ENCODE measurements at regions not wholly inside any gene's neighbourhood (a gene's known extent, or its start where the extent isn't known, plus 50 kb on each side); places are given as distances from the start of the nearest gene placed in this dataset.

DNA sequence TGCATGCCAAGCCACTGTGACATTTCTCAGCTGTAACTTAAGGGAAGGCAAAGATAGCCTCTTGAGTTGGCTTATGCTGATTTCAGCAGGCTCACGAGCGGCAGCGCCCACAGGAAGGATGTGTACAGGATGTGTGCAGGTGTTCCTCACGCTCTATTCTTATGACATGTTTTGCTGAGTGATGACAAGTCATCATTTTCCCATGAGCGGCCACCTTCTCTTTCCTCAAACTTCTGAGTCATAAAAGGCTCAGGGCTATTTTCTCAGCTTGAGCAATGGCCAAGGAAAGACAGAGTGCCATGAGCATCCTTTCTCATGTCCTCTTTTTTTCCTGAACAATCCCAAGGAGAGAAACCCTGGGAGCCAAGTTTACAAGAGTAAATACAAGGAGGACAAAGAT, 365.9 kb downstream of the PLK2 start:
- DNase-seq (ENCODE audit: low spot score in 2 of 2) (no peak), ATAC-seq (no peak)
- no peaks in the 10 kb centered on the region for H3K36me3 Mint-ChIP-seq
- no peak overlapping the region for H3K27ac Mint-ChIP-seq
- peaks cover 0 to 4% of the 10 kb centered on the region in 2 donors for H3K9me3 Mint-ChIP-seq

- Mint-ChIP-seq H3K36me3 (no peaks in the 10 kb centered on the region), H3K9me3 (no peaks in the 10 kb centered on the region), H3K27ac (no peak overlapping the region)
- ATAC-seq (no peak), DNase-seq (ENCODE audit: low spot score in 2 of 2) (no peak)
Observed at GRCh38 chr5:58090704-58091103, 369.2 kb downstream of the PLK2 start.

- H3K9me3 Mint-ChIP-seq = no peaks in the 10 kb centered on the region
- no peaks in the 10 kb centered on the region for H3K36me3 Mint-ChIP-seq
- H3K27ac Mint-ChIP-seq = no peak overlapping the region
- ATAC-seq (no peak), DNase-seq (ENCODE audit: low spot score in 2 of 2) (no peak)
Observed at GRCh38 chr5:58088941-58089340, 370.9 kb downstream of the PLK2 start.

- DNase-seq (ENCODE audit: low spot score in 2 of 2) = no peak
- Mint-ChIP-seq H3K36me3 (no peaks in the 10 kb centered on the region), H3K9me3 (no peaks in the 10 kb centered on the region), H3K27ac (no peak overlapping the region)
- ATAC-seq = no peak
Observed at GRCh38 chr5:58087905-58088304, 372.0 kb downstream of the PLK2 start.

DNA sequence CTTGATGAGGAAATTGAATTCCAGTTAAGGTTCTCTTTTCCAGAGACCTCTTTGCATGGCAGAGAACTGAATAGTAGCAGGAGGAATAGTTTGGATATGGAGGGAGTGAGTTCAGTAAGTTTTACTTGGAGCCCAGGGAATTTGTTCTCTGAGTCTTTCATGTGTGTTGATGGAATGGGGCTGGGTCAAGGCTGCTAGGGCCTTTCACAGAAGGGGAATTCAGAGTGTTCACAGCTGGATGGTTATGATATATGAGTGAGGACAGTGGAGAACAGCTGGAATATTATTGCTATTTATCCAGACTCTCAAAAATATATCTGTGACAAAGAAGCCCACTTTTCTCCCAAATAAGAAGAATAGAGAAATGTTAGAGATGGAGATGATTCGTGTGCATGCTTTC, 372.8 kb downstream of the PLK2 start:
- DNase-seq (ENCODE audit: low spot score in 2 of 2) = no peak
- Mint-ChIP-seq H3K27ac (no peak overlapping the region), H3K36me3 (no peaks in the 10 kb centered on the region), H3K9me3 (no peaks in the 10 kb centered on the region)
- no peak for ATAC-seq

DNA sequence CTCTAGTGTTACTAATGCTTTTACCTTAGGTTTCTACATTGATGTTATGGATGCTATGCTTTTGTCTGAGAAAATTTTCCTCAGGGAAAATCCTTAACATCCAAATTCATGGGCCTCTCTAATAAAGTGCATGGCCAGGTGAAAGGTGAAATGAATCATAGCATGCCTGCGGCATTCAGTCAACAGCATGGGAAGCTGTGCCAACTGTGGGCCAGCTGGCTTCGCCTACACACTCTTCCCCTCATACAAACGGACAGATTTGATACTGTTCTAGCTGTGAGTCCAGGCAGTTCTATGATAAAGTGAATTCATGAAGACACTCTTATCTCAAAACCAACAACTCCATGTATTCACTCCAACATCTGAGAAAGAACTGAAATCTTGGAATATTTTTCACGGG, 374.1 kb downstream of the PLK2 start:
- no peaks in the 10 kb centered on the region for H3K9me3 Mint-ChIP-seq
- H3K27ac Mint-ChIP-seq = no peak overlapping the region
- no peaks in the 10 kb centered on the region for H3K36me3 Mint-ChIP-seq
- DNase-seq (ENCODE audit: low spot score in 2 of 2) = no peak
- no peak for ATAC-seq

DNA sequence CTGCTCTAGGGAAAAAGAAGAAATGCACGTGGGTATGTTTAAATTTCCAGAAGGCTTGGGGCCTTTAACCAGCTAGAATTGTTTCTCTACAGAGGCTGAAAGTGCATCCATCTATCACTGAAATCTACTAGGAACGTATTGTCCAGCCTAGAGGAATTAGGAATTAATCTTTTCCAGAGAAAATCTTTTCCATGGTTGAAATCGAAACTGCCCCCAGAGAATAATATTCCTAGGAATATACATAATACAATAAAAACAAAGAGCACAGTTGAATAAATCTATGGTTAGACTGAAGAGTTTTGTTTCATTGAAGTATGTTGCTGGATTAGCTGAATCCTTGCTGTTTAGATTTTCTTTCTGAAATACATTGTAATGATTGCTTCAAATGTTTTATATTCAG, 378.5 kb downstream of the PLK2 start:
- Mint-ChIP-seq H3K36me3 (no peaks in the 10 kb centered on the region), H3K9me3 (no peaks in the 10 kb centered on the region), H3K27ac (no peak overlapping the region)
- ATAC-seq (no peak), DNase-seq (ENCODE audit: low spot score in 2 of 2) (no peak)

DNA sequence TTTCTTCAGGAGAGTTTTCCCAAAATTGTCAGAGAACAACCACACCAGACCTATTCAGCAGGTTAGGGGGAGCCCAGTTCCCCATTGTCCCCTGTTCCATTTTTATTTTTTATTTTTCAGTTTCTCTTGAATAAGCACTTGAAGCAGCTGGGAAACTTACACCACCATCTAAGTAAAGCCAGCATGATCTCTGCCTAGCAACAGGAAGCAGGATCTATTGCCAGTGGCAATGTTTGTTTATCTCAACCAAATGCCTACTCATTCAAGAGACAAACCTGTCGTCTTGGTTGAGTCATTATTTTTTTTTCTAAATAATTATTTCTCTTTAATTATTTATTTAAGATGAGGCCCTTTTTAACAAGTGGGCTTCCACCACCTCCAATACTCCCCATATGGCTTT, 379.3 kb downstream of the PLK2 start:
- Mint-ChIP-seq H3K9me3 (no peaks in the 10 kb centered on the region), H3K36me3 (no peaks in the 10 kb centered on the region), H3K27ac (no peak overlapping the region)
- DNase-seq (ENCODE audit: low spot score in 2 of 2) = no peak
- no peak for ATAC-seq

GRCh38 chr5:58077966-58078365, 381.9 kb downstream of the PLK2 start:
- no peak overlapping the region for H3K27ac Mint-ChIP-seq
- DNase-seq (ENCODE audit: low spot score in 2 of 2) = no peak
- H3K9me3 Mint-ChIP-seq = no peaks in the 10 kb centered on the region
- H3K36me3 Mint-ChIP-seq = no peaks in the 10 kb centered on the region
- no peak for ATAC-seq

- no peak overlapping the region for H3K27ac Mint-ChIP-seq
- ATAC-seq (no peak), DNase-seq (ENCODE audit: low spot score in 2 of 2) (no peak)
- no peaks in the 10 kb centered on the region for H3K9me3 Mint-ChIP-seq
- no peaks in the 10 kb centered on the region for H3K36me3 Mint-ChIP-seq
Observed at GRCh38 chr5:58077416-58077815, 382.5 kb downstream of the PLK2 start.

- Mint-ChIP-seq H3K36me3 (no peaks in the 10 kb centered on the region), H3K9me3 (no peaks in the 10 kb centered on the region), H3K27ac (no peak overlapping the region)
- ATAC-seq = no peak
- no peak for DNase-seq (ENCODE audit: low spot score in 2 of 2)
Observed at GRCh38 chr5:58076483-58077257, 383.2 kb downstream of the PLK2 start.

DNA sequence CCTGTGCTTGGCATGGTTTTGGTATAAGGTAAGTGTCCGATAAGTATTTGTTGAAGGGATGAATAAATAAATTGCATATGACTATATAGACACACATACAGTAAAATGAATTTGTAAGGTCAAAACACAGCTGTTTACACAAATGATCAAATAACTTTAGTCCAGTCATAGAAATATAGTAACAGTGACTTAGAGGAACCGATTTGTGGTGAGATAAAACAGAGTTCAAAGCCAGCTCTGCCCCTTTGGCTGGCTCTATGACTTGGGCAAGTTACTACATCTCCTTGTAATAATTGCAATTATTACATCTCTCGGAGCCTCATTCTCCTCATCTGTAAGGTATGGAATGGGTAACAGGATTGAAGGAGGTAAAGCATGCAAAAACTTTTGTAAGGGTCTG, 384.0 kb downstream of the PLK2 start:
- no peak for DNase-seq (ENCODE audit: low spot score in 2 of 2)
- no peaks in the 10 kb centered on the region for H3K36me3 Mint-ChIP-seq
- no peaks in the 10 kb centered on the region for H3K9me3 Mint-ChIP-seq
- no peak for ATAC-seq
- H3K27ac Mint-ChIP-seq = no peak overlapping the region

- H3K36me3 Mint-ChIP-seq = no peaks in the 10 kb centered on the region
- DNase-seq (ENCODE audit: low spot score in 2 of 2) = no peak
- H3K9me3 Mint-ChIP-seq = no peaks in the 10 kb centered on the region
- H3K27ac Mint-ChIP-seq = no peak overlapping the region
- no peak for ATAC-seq
Observed at GRCh38 chr5:58074717-58075116, 385.2 kb downstream of the PLK2 start.

- no peaks in the 10 kb centered on the region for H3K36me3 Mint-ChIP-seq
- no peak for DNase-seq (ENCODE audit: low spot score in 2 of 2)
- no peak for ATAC-seq
- no peak overlapping the region for H3K27ac Mint-ChIP-seq
- no peaks in the 10 kb centered on the region for H3K9me3 Mint-ChIP-seq
Observed at GRCh38 chr5:58074222-58074621, 385.7 kb downstream of the PLK2 start.

DNA sequence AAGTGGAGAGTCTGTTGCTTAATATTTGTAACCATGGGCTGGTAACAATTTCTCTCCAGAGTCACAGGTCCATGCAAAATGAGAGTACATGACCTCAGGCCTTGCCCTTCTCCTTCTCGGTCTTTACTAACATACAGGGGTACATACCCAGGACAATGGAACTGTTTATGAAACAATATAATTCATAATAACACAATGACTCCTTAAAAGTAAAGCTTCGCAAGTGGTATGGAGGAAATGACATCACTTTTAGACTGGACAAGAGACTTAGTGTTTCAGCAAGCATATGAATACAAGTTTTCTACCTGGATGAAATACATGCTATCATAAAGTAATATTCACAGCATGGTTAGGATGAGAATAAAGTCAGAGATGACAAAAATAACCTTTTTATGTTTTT, 386.6 kb downstream of the PLK2 start:
- ATAC-seq (no peak), DNase-seq (ENCODE audit: low spot score in 2 of 2) (no peak)
- no peaks in the 10 kb centered on the region for H3K9me3 Mint-ChIP-seq
- no peaks in the 10 kb centered on the region for H3K36me3 Mint-ChIP-seq
- no peak overlapping the region for H3K27ac Mint-ChIP-seq

DNA sequence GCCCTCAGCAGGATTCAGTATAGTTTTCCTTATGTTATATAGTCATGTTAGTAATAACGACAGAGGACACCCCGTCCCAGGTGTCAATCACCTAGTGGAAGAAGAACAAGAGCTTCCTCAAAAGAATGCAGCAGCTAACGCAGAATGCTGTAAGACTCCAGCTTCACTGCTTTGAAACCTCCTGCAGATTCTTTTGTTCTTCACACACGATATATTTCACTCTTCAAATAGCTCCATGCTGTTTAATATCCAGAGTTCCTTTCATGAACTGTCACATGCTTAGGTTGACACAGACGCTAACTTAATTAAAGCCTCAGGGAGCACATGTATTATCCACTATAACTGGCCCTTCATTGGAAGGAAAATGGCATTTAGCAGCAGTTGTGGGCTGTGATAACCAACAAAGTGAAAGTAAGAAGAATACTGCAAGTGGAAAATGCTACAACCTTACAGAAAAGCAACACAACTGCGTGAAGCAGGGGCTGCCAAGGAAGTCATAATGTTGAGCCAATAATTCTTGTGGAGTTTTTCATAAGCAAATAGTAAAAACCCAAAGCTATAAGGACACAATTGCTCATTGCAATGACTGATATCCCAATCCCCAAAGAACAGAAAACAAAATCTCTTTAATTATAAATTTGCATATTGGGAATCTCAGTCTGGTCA, 387.5 kb downstream of the PLK2 start:
- no peak for DNase-seq (ENCODE audit: low spot score in 2 of 2)
- H3K9me3 Mint-ChIP-seq = no peaks in the 10 kb centered on the region
- H3K36me3 Mint-ChIP-seq = no peaks in the 10 kb centered on the region
- no peak overlapping the region for H3K27ac Mint-ChIP-seq
- no peak for ATAC-seq

DNA sequence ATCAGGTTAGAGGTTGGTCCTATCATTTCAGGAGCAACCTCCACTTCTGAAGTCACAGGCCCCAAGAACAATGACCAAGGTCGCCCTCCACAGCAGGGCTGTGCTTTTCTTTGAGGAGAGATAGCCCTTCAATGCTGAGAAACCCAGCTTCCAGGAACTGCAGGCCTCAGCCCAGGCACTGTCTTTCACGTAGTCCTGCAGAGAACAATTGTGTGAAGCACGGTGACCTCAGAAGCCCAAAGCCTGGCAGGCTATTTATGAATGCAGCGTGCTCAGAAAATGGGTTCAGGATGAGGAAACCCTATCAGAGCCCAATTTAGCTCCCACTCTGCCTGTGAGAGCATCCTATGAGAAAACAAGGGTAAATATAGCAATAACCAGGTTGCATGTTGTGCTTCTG, 388.3 kb downstream of the PLK2 start:
- ATAC-seq = no peak
- Mint-ChIP-seq H3K9me3 (no peaks in the 10 kb centered on the region), H3K27ac (no peak overlapping the region), H3K36me3 (no peaks in the 10 kb centered on the region)
- DNase-seq (ENCODE audit: low spot score in 2 of 2) = no peak

GRCh38 chr5:58069846-58070245, 390.0 kb downstream of the PLK2 start:
- Mint-ChIP-seq H3K9me3 (no peaks in the 10 kb centered on the region), H3K36me3 (no peaks in the 10 kb centered on the region), H3K27ac (no peak overlapping the region)
- no peak for DNase-seq (ENCODE audit: low spot score in 2 of 2)
- no peak for ATAC-seq
